Osteocyte (in vitro differentiated cells): ENCODE measurements at regions not wholly inside any gene's neighbourhood (a gene's known extent, or its start where the extent isn't known, plus 50 kb on each side); places are given as distances from the start of the nearest gene placed in this dataset.

Source experiments
- DNase-seq: peaks from one replicate; pipeline ENCODE4 v3.0.0; 2021; ENCODE audit warnings: mixed read lengths; ENCODE audit not compliant: unreplicated experiment; ENCODE audit errors: extremely low spot score
- H3K27ac Mint-ChIP-seq: one replicate; pipeline ENCODE4 v1.8.0; 2021; ENCODE audit warnings: mild to moderate bottlenecking, mixed read lengths; ENCODE audit not compliant: unreplicated experiment
- H3K27me3 Mint-ChIP-seq: one replicate; pipeline ENCODE4 v1.8.0; 2021; ENCODE audit warnings: mixed read lengths; ENCODE audit not compliant: unreplicated experiment
- H3K36me3 Mint-ChIP-seq: one replicate; pipeline ENCODE4 v1.8.0; 2021; ENCODE audit warnings: mixed read lengths; ENCODE audit not compliant: unreplicated experiment
- H3K4me1 Mint-ChIP-seq: one replicate; pipeline ENCODE4 v1.8.0; 2021; ENCODE audit warnings: mixed read lengths; ENCODE audit not compliant: unreplicated experiment
- H3K4me3 Mint-ChIP-seq: one replicate; pipeline ENCODE4 v1.8.0; 2021; ENCODE audit warnings: mild to moderate bottlenecking, moderate library complexity, mixed read lengths; ENCODE audit not compliant: unreplicated experiment
- H3K9me3 Mint-ChIP-seq: one replicate; pipeline ENCODE4 v1.8.0; 2021; ENCODE audit warnings: mixed read lengths; ENCODE audit not compliant: unreplicated experiment
- TF ChIP-seq, protein P1 (sequence below): fragments of 200-600 bp; sonication (generic); IDR thresholded peaks from 2 replicates; pipeline ENCODE4 v1.5.0; 2021; ENCODE audit warnings: antibody characterized with exemption, mild to moderate bottlenecking, moderate library complexity

DNA sequence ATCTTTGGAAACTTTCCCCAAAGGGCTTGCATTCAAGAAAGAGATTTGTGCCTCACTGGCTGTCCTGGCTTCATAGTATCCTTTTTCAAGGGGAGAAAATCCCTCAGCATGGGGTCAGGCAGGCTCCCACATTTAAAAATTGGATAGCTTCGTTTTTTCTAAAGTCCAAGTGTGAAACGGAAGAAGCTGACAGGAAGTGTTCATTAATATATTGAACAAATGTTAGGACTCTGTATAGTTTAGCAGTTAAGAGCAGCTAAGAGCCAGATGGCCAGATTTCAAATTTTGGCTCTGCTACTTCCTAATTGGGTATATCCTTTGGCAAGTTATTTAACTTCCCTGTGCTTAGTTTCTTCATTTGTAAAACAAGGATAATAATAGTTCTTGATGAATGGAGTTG is 354.9 kb upstream of the FAT3 start:
- no peaks in the 10 kb centered on the region for H3K9me3 Mint-ChIP-seq
- H3K4me3 Mint-ChIP-seq, result no peak overlapping the region
- peaks cover 15% of the 10 kb centered on the region for H3K27me3 Mint-ChIP-seq
- DNase-seq, result no peak
- H3K4me1 Mint-ChIP-seq, result no peaks in the 10 kb centered on the region
- H3K27ac Mint-ChIP-seq, result no peak overlapping the region
- TF ChIP-seq, protein P1, sequence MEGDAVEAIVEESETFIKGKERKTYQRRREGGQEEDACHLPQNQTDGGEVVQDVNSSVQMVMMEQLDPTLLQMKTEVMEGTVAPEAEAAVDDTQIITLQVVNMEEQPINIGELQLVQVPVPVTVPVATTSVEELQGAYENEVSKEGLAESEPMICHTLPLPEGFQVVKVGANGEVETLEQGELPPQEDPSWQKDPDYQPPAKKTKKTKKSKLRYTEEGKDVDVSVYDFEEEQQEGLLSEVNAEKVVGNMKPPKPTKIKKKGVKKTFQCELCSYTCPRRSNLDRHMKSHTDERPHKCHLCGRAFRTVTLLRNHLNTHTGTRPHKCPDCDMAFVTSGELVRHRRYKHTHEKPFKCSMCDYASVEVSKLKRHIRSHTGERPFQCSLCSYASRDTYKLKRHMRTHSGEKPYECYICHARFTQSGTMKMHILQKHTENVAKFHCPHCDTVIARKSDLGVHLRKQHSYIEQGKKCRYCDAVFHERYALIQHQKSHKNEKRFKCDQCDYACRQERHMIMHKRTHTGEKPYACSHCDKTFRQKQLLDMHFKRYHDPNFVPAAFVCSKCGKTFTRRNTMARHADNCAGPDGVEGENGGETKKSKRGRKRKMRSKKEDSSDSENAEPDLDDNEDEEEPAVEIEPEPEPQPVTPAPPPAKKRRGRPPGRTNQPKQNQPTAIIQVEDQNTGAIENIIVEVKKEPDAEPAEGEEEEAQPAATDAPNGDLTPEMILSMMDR, result no peak
- H3K36me3 Mint-ChIP-seq, result no peaks in the 10 kb centered on the region

DNA sequence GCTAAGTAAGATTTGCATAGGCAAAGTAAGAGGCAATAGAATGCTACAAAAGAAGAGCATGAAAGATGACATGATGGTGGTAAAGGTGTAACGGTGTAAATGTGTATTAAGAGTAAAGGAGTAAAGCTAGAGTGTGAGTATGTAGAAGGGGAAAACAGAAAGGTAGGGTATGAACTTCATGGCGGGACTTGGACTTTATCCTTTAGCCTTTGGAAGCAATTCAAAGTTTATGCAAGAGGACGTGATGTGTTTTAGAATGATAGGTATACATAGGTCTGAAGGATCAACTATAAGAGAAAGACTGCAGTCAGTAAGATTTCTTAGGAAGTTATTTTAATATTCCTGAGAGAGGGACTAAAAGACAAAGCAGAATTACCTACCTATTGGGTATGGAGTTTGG is 358.0 kb upstream of the FAT3 start:
- H3K27me3 Mint-ChIP-seq, result peaks cover 15% of the 10 kb centered on the region
- TF ChIP-seq, protein P1, result no peak
- H3K36me3 Mint-ChIP-seq, result no peaks in the 10 kb centered on the region
- no peak overlapping the region for H3K4me3 Mint-ChIP-seq
- no peaks in the 10 kb centered on the region for H3K9me3 Mint-ChIP-seq
- H3K4me1 Mint-ChIP-seq, result no peaks in the 10 kb centered on the region
- DNase-seq, result no peak
- H3K27ac Mint-ChIP-seq, result no peak overlapping the region

DNA sequence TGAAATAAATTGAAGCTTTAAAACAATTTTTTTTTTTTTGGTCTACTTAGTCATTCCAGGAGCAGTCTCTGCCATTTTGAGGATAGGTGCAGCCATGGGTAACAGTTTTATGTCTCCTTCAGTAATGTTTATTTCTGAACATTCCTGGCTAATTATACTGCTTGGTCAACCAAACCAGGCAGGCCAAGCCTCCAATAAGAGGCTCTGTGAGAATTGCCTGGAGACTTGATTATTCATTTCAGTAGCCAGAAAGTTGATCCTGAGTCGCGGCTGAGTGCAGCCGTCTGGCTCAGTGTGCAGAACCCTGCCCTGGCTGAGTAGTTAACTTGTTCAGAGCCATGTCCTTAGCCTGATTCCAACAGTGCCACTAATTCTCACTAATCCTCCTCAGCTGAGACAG is 364.0 kb upstream of the FAT3 start:
- Mint-ChIP-seq H3K4me3 (no peak overlapping the region), H3K4me1 (no peaks in the 10 kb centered on the region), H3K27me3 (peaks cover 5% of the 10 kb centered on the region), H3K27ac (no peak overlapping the region), H3K9me3 (no peaks in the 10 kb centered on the region), H3K36me3 (no peaks in the 10 kb centered on the region)
- TF ChIP-seq, protein P1, result no peak
- no peak for DNase-seq

DNA sequence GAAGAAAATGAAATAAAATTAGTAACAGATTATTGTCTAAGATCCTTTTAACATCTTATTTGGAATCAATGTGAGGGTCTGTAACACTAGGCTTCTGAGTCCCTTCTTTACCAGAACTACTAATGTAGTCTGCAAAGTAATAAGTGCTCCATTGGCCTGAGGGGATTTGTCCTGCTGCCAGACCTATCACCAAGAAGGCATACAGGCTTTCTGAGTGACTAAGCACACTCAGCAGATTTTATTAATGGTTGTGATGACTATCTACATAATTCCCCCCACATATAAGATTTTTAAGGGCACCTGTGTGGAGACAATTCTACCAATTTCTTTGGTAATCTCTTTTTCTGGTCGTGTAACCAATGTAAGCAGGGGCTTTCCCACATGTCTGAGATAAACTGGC is 365.0 kb upstream of the FAT3 start:
- H3K27me3 Mint-ChIP-seq, result peaks cover 2% of the 10 kb centered on the region
- no peaks in the 10 kb centered on the region for H3K4me1 Mint-ChIP-seq
- no peak overlapping the region for H3K27ac Mint-ChIP-seq
- no peak for DNase-seq
- H3K4me3 Mint-ChIP-seq, result no peak overlapping the region
- TF ChIP-seq, protein P1, result no peak
- H3K9me3 Mint-ChIP-seq, result no peaks in the 10 kb centered on the region
- no peaks in the 10 kb centered on the region for H3K36me3 Mint-ChIP-seq

DNA sequence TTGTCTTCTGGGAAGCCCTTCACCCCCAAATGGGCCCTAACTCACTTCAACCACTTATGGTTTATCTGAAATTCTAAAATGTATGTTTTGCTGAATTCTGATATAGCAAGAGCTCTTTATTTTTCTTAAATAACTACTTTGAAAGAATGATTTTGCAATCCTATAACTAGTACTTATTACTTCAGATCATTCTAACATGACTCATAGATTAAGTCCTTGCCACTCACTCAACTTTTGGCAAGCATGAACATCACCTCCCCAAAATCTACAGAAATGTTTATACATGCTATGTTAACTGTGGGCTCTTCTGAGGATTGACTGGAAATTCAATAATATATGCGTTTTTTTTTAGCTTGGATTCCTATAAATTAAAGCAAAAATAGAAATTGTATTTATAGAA is 367.4 kb upstream of the FAT3 start:
- H3K27me3 Mint-ChIP-seq, result peaks cover 2% of the 10 kb centered on the region
- DNase-seq, result no peak
- TF ChIP-seq, protein P1, result no peak
- H3K4me3 Mint-ChIP-seq, result no peak overlapping the region
- H3K4me1 Mint-ChIP-seq, result no peaks in the 10 kb centered on the region
- no peaks in the 10 kb centered on the region for H3K36me3 Mint-ChIP-seq
- no peaks in the 10 kb centered on the region for H3K9me3 Mint-ChIP-seq
- no peak overlapping the region for H3K27ac Mint-ChIP-seq
